ENCODE measurements at regions not wholly inside any gene's neighbourhood (a gene's known extent, or its start where the extent isn't known, plus 50 kb on each side); places are given as distances from the start of the nearest gene placed in this dataset.

DNA sequence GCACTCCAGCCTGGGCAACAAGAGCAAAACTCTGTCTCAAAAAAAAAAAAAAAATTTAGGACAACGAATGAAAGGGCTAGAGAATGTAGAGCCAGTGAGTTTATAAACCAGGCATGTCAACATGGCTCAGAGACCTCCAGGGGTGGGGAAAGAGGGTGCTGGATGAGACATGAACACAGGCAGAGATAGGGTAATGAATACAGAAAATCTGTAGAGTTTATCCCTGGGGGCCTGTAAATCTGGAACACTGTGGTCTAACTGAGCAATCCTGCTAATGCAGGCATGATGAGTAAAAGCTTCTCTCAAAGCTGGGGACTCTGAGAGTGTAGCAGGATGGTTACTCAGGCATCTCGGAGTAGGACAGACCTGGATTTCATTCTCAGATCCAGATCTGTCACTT is 59.2 kb upstream of the IGFBP2 start:
- TF ChIP-seq, protein P1, sequence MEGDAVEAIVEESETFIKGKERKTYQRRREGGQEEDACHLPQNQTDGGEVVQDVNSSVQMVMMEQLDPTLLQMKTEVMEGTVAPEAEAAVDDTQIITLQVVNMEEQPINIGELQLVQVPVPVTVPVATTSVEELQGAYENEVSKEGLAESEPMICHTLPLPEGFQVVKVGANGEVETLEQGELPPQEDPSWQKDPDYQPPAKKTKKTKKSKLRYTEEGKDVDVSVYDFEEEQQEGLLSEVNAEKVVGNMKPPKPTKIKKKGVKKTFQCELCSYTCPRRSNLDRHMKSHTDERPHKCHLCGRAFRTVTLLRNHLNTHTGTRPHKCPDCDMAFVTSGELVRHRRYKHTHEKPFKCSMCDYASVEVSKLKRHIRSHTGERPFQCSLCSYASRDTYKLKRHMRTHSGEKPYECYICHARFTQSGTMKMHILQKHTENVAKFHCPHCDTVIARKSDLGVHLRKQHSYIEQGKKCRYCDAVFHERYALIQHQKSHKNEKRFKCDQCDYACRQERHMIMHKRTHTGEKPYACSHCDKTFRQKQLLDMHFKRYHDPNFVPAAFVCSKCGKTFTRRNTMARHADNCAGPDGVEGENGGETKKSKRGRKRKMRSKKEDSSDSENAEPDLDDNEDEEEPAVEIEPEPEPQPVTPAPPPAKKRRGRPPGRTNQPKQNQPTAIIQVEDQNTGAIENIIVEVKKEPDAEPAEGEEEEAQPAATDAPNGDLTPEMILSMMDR (IDR thresholded peaks at IDR 0.05; ENCODE audit: poor library complexity): no peak
- TF ChIP-seq EZH2 (IDR thresholded peaks at IDR 0.05; ENCODE audit: borderline replicate concordance) (no peak), EZH2phosphoT487 (IDR thresholded peaks at IDR 0.05; ENCODE audit: low read depth, severe bottlenecking, unreplicated experiment) (no peak)

All from hepatocyte (in vitro differentiated cells).